ENCODE measurements at regions not wholly inside any gene's neighbourhood (a gene's known extent, or its start where the extent isn't known, plus 50 kb on each side); places are given as distances from the start of the nearest gene placed in this dataset.

- 70% methylated on average over 1 of the region's 1 CpG for WGBS
- no peaks in the 10 kb centered on the region for H3K4me1 ChIP-seq (ENCODE audit: control insufficient read depth in 4 of 4, insufficient read depth in 4 of 4, low read length in 3 of 4)
- H3K4me3 ChIP-seq (ENCODE audit: low read depth in 1 of 3, low read length in 3 of 3) = no peak overlapping the region
- H3K9me3 ChIP-seq (ENCODE audit: control insufficient read depth in 4 of 4, low read length in 3 of 4) = no peaks in the 10 kb centered on the region
- H3K36me3 ChIP-seq (ENCODE audit: control insufficient read depth in 4 of 4, insufficient read depth in 3 of 4, low read depth in 1 of 4, low read length in 3 of 4) = no peaks in the 10 kb centered on the region
- DNase-seq (ENCODE audit: low spot score) = no peak
- no peaks in the 10 kb centered on the region for H3K27me3 ChIP-seq (ENCODE audit: control insufficient read depth in 4 of 4, insufficient read depth in 4 of 4, low read length in 3 of 4)
- TF ChIP-seq TAF1 (conservative IDR thresholded peaks at IDR 0.05) (no peak), FOXA2 (IDR thresholded peaks at IDR 0.05) (no peak), HNF4A (conservative IDR thresholded peaks at IDR 0.05) (no peak), RAD21 (IDR thresholded peaks at IDR 0.05) (no peak)
- no peak overlapping the region for H3K9ac ChIP-seq (ENCODE audit: low read depth in 1 of 2, low read length in 2 of 2)
- no peak overlapping the region for H3K27ac ChIP-seq (ENCODE audit: low read depth in 1 of 2, low read length in 2 of 2)
These were observed 57.7 kb upstream of the ZBED3 start for GRCh38 chr5:77144837-77145139.

- Histone ChIP-seq H3K9me3 (ENCODE audit: control insufficient read depth in 4 of 4, low read length in 3 of 4) (no peaks in the 10 kb centered on the region), H3K4me1 (ENCODE audit: control insufficient read depth in 4 of 4, insufficient read depth in 4 of 4, low read length in 3 of 4) (no peaks in the 10 kb centered on the region), H3K27me3 (ENCODE audit: control insufficient read depth in 4 of 4, insufficient read depth in 4 of 4, low read length in 3 of 4) (no peaks in the 10 kb centered on the region), H3K36me3 (ENCODE audit: control insufficient read depth in 4 of 4, insufficient read depth in 3 of 4, low read depth in 1 of 4, low read length in 3 of 4) (no peaks in the 10 kb centered on the region), H3K4me3 (ENCODE audit: low read depth in 1 of 3, low read length in 3 of 3) (no peak overlapping the region), H3K27ac (ENCODE audit: low read depth in 1 of 2, low read length in 2 of 2) (no peak overlapping the region), H3K9ac (ENCODE audit: low read depth in 1 of 2, low read length in 2 of 2) (no peak overlapping the region)
- peak; percentile 58 for DNase-seq (ENCODE audit: low spot score)
- TF ChIP-seq CTCF (IDR thresholded peaks at IDR 0.05; ENCODE audit: low read depth, low read length, missing input control) (peak; percentile 92), RAD21 (IDR thresholded peaks at IDR 0.05) (peak; percentile 95 to 96), HNF4G (IDR thresholded peaks at IDR 0.05) (no peak), ATF3 (IDR thresholded peaks at IDR 0.05) (no peak), REST (IDR thresholded peaks at IDR 0.05) (no peak), ZBTB33 (IDR thresholded peaks at IDR 0.05) (no peak), TAF1 (conservative IDR thresholded peaks at IDR 0.05) (no peak), HNF4A (conservative IDR thresholded peaks at IDR 0.05) (no peak), MAX (IDR thresholded peaks at IDR 0.05) (no peak)
- WGBS = 43% methylated on average over 14 of the region's 14 CpGs
These were observed 57.1 kb upstream of the ZBED3 start for GRCh38 chr5:77143998-77144836.

Measured in liver (tissue), 8 donors.